HAP-1 (cell line): ENCODE measurements at regions not wholly inside any gene's neighbourhood (a gene's known extent, or its start where the extent isn't known, plus 50 kb on each side); places are given as distances from the start of the nearest gene placed in this dataset.
"Not testable (repeated sequence)": the region's sequence is repeated elsewhere in the genome, so short reads cannot be mapped to it uniquely, and the experiment has no call there.

Experiments
- DNase-seq, 2 experiments: peaks; one replicate each; pipeline ENCODE4 v3.0.0-alpha.2; 2016 to 2020; ENCODE audit warnings: low spot score in 2 of 2
- H3K27me3 ChIP-seq: fragments of 250-450 bp; sonication (Bioruptor Pico); 2 replicates; pipeline ENCODE4 v1.5.1; 2020; ENCODE audit warnings: low read depth, mild to moderate bottlenecking, moderate library complexity
- H3K36me3 ChIP-seq: fragments of 250-450 bp; sonication (Bioruptor Pico); replicated peaks from 2 replicates; pipeline ENCODE4 v1.5.1; 2020; ENCODE audit warnings: mild to moderate bottlenecking
- H3K4me1 ChIP-seq: fragments of 250-450 bp; sonication (Bioruptor Pico); 2 replicates; pipeline ENCODE4 v1.5.1; 2020; ENCODE audit warnings: mild to moderate bottlenecking
- H3K4me3 ChIP-seq: fragments of 250-450 bp; sonication (Bioruptor Pico); 2 replicates; pipeline ENCODE4 v1.5.1; 2020; ENCODE audit warnings: mild to moderate bottlenecking, moderate library complexity
- H3K9me3 ChIP-seq: fragments of 250-450 bp; sonication (Bioruptor Pico); 2 replicates; pipeline ENCODE4 v1.5.1; 2020; ENCODE audit warnings: mild to moderate bottlenecking, moderate library complexity
- in situ Hi-C: fragments of 300-500 bp; cut with MboI; formaldehyde crosslinking; loops from 3 replicates; pipeline ENCODE4 v1.14.3; 2020; ENCODE audit warnings: low sequenced_read_pairs, inconsistent platforms, mixed read lengths

GRCh38 chr2:14884651-14885050 is 252.1 kb downstream of the LRATD1 start:
- no peaks in the 10 kb centered on the region for H3K9me3 ChIP-seq
- in situ Hi-C loops = no loop called here
- DNase-seq = no peak
- no peak overlapping the region for H3K4me3 ChIP-seq
- no peaks in the 10 kb centered on the region for H3K36me3 ChIP-seq
- no peaks in the 10 kb centered on the region for H3K27me3 ChIP-seq
- H3K4me1 ChIP-seq = no peaks in the 10 kb centered on the region

- no peak for DNase-seq
- Histone ChIP-seq H3K4me1 (peaks cover 7% of the 10 kb centered on the region), H3K4me3 (no peak overlapping the region), H3K27me3 (no peaks in the 10 kb centered on the region), H3K9me3 (no peaks in the 10 kb centered on the region), H3K36me3 (no peaks in the 10 kb centered on the region)
- in situ Hi-C loops = no loop called here
Measured at GRCh38 chr2:14891546-14891945, 259.0 kb downstream of the LRATD1 start.

GRCh38 chr2:14896330-14897030 is 264.0 kb downstream of the LRATD1 start:
- in situ Hi-C loops = no loop called here
- no peak overlapping the region for H3K4me3 ChIP-seq
- H3K9me3 ChIP-seq = no peaks in the 10 kb centered on the region
- H3K36me3 ChIP-seq = no peaks in the 10 kb centered on the region
- peak; percentile 58 to 73 for DNase-seq
- H3K27me3 ChIP-seq = no peaks in the 10 kb centered on the region
- peaks cover 15% of the 10 kb centered on the region for H3K4me1 ChIP-seq

GRCh38 chr2:14899621-14900414 is 267.3 kb downstream of the LRATD1 start:
- Histone ChIP-seq H3K4me3 (no peak overlapping the region), H3K27me3 (no peaks in the 10 kb centered on the region), H3K36me3 (no peaks in the 10 kb centered on the region), H3K9me3 (no peaks in the 10 kb centered on the region), H3K4me1 (peaks cover 15% of the 10 kb centered on the region)
- in situ Hi-C loops = no loop called here
- no peak for DNase-seq

GRCh38 chr2:14901737-14902136 is 269.2 kb downstream of the LRATD1 start:
- Histone ChIP-seq H3K9me3 (no peaks in the 10 kb centered on the region), H3K36me3 (no peaks in the 10 kb centered on the region), H3K4me3 (no peak overlapping the region), H3K27me3 (no peaks in the 10 kb centered on the region), H3K4me1 (peaks cover 10% of the 10 kb centered on the region)
- in situ Hi-C loops = no loop called here
- DNase-seq = no peak

- DNase-seq = no peak
- Histone ChIP-seq H3K9me3 (no peaks in the 10 kb centered on the region), H3K27me3 (no peaks in the 10 kb centered on the region), H3K36me3 (no peaks in the 10 kb centered on the region), H3K4me3 (no peak overlapping the region), H3K4me1 (peaks cover 4% of the 10 kb centered on the region; the same call in 1 of the 2 replicates)
- in situ Hi-C loops = no loop called here
Measured at GRCh38 chr2:14902953-14903352, 270.4 kb downstream of the LRATD1 start.

GRCh38 chr2:14903709-14904374 is 271.3 kb downstream of the LRATD1 start:
- Histone ChIP-seq H3K27me3 (no peaks in the 10 kb centered on the region), H3K9me3 (no peaks in the 10 kb centered on the region), H3K4me1 (peaks cover 4% of the 10 kb centered on the region; the same call in 1 of the 2 replicates), H3K4me3 (no peak overlapping the region), H3K36me3 (no peaks in the 10 kb centered on the region)
- peak; percentile 58 to 88 for DNase-seq
- in situ Hi-C loops = no loop called here

- H3K4me3 ChIP-seq, H3K4me1 ChIP-seq, H3K27me3 ChIP-seq, H3K36me3 ChIP-seq, DNase-seq, in situ Hi-C loops, H3K9me3 ChIP-seq: not testable (repeated sequence)
Measured at GRCh38 chr2:14904378-14904777, 271.9 kb downstream of the LRATD1 start.

GRCh38 chr2:14905571-14905970 is 273.1 kb downstream of the LRATD1 start:
- DNase-seq = peak; percentile 25 to 39
- in situ Hi-C loops = no loop called here
- Histone ChIP-seq H3K9me3 (no peaks in the 10 kb centered on the region), H3K4me3 (no peak overlapping the region), H3K36me3 (no peaks in the 10 kb centered on the region), H3K4me1 (peaks cover 4% of the 10 kb centered on the region; the same call in 1 of the 2 replicates), H3K27me3 (no peaks in the 10 kb centered on the region)

- no peaks in the 10 kb centered on the region for H3K36me3 ChIP-seq
- no peaks in the 10 kb centered on the region for H3K27me3 ChIP-seq
- DNase-seq = peak in 1 of 2 experiments; percentile 10
- in situ Hi-C loops = no loop called here
- peaks cover 4% of the 10 kb centered on the region; the same call in 1 of the 2 replicates for H3K4me1 ChIP-seq
- no peak overlapping the region for H3K4me3 ChIP-seq
- H3K9me3 ChIP-seq = no peaks in the 10 kb centered on the region
Measured at GRCh38 chr2:14907014-14907612, 274.6 kb downstream of the LRATD1 start.

GRCh38 chr2:14909795-14910194 is 277.3 kb downstream of the LRATD1 start:
- H3K36me3 ChIP-seq = no peaks in the 10 kb centered on the region
- peaks cover 4% of the 10 kb centered on the region; the same call in 1 of the 2 replicates for H3K4me1 ChIP-seq
- in situ Hi-C loops = no loop called here
- no peaks in the 10 kb centered on the region for H3K9me3 ChIP-seq
- no peak overlapping the region for H3K4me3 ChIP-seq
- DNase-seq = no peak
- H3K27me3 ChIP-seq = no peaks in the 10 kb centered on the region

GRCh38 chr2:14910654-14911053 is 278.1 kb downstream of the LRATD1 start:
- DNase-seq = no peak
- Histone ChIP-seq H3K4me3 (no peak overlapping the region), H3K36me3 (no peaks in the 10 kb centered on the region), H3K27me3 (no peaks in the 10 kb centered on the region), H3K4me1 (peaks cover 3% of the 10 kb centered on the region; the same call in 1 of the 2 replicates), H3K9me3 (no peaks in the 10 kb centered on the region)
- in situ Hi-C loops = no loop called here

GRCh38 chr2:14915983-14916382 is 283.5 kb downstream of the LRATD1 start:
- no peaks in the 10 kb centered on the region for H3K27me3 ChIP-seq
- no peak for DNase-seq
- no peaks in the 10 kb centered on the region for H3K4me1 ChIP-seq
- in situ Hi-C loops = no loop called here
- no peaks in the 10 kb centered on the region for H3K9me3 ChIP-seq
- no peak overlapping the region for H3K4me3 ChIP-seq
- no peaks in the 10 kb centered on the region for H3K36me3 ChIP-seq
